ENCODE measurements at regions not wholly inside any gene's neighbourhood (a gene's known extent, or its start where the extent isn't known, plus 50 kb on each side); places are given as distances from the start of the nearest gene placed in this dataset.
A peak's percentile ranks its signal among the peaks of the same experiment; 100 is the strongest.

- DNase-seq (ENCODE audit: low read depth, low spot score) = no peak
- in situ Hi-C loops (cut with HindIII; ENCODE audit: low pct_unique_long_range_greater_than_20kb, low sequenced_read_pairs) = no loop called here
Measured at GRCh38 chr6:93749191-93749590, 329.8 kb upstream of the EPHA7 start.

GRCh38 chr6:93746892-93747291 is 327.5 kb upstream of the EPHA7 start:
- in situ Hi-C loops (cut with HindIII; ENCODE audit: low pct_unique_long_range_greater_than_20kb, low sequenced_read_pairs) = no loop called here
- no peak for DNase-seq (ENCODE audit: low read depth, low spot score)

- in situ Hi-C loops (cut with HindIII; ENCODE audit: low pct_unique_long_range_greater_than_20kb, low sequenced_read_pairs) = no loop called here
- DNase-seq (ENCODE audit: low read depth, low spot score) = no peak
Measured at GRCh38 chr6:93745306-93745705, 325.9 kb upstream of the EPHA7 start.

- no peak for DNase-seq (ENCODE audit: low read depth, low spot score)
- in situ Hi-C loops (cut with HindIII; ENCODE audit: low pct_unique_long_range_greater_than_20kb, low sequenced_read_pairs) = no loop called here
Measured at GRCh38 chr6:93735099-93735498, 315.7 kb upstream of the EPHA7 start.

GRCh38 chr6:93731306-93731705 is 311.9 kb upstream of the EPHA7 start:
- in situ Hi-C loops (cut with HindIII; ENCODE audit: low pct_unique_long_range_greater_than_20kb, low sequenced_read_pairs) = no loop called here
- no peak for DNase-seq (ENCODE audit: low read depth, low spot score)

- in situ Hi-C loops (cut with HindIII; ENCODE audit: low pct_unique_long_range_greater_than_20kb, low sequenced_read_pairs) = no loop called here
- no peak for DNase-seq (ENCODE audit: low read depth, low spot score)
Measured at GRCh38 chr6:93728150-93728549, 308.8 kb upstream of the EPHA7 start.

GRCh38 chr6:93727447-93727846 is 308.1 kb upstream of the EPHA7 start:
- in situ Hi-C loops (cut with HindIII; ENCODE audit: low pct_unique_long_range_greater_than_20kb, low sequenced_read_pairs) = no loop called here
- DNase-seq (ENCODE audit: low read depth, low spot score) = no peak

GRCh38 chr6:93721386-93722048 is 302.2 kb upstream of the EPHA7 start:
- DNase-seq (ENCODE audit: low read depth, low spot score) = peak; percentile 75
- in situ Hi-C loops (cut with HindIII; ENCODE audit: low pct_unique_long_range_greater_than_20kb, low sequenced_read_pairs) = no loop called here

GRCh38 chr6:93713974-93714373 is 294.6 kb upstream of the EPHA7 start:
- in situ Hi-C loops (cut with HindIII; ENCODE audit: low pct_unique_long_range_greater_than_20kb, low sequenced_read_pairs) = no loop called here
- DNase-seq (ENCODE audit: low read depth, low spot score) = no peak

GRCh38 chr6:93703431-93703830 is 284.1 kb upstream of the EPHA7 start:
- no peak for DNase-seq (ENCODE audit: low read depth, low spot score)
- in situ Hi-C loops (cut with HindIII; ENCODE audit: low pct_unique_long_range_greater_than_20kb, low sequenced_read_pairs) = no loop called here

- no peak for DNase-seq (ENCODE audit: low read depth, low spot score)
- in situ Hi-C loops (cut with HindIII; ENCODE audit: low pct_unique_long_range_greater_than_20kb, low sequenced_read_pairs) = no loop called here
Measured at GRCh38 chr6:93701526-93701925, 282.2 kb upstream of the EPHA7 start.

GRCh38 chr6:93685494-93685893 is 266.1 kb upstream of the EPHA7 start:
- in situ Hi-C loops (cut with HindIII; ENCODE audit: low pct_unique_long_range_greater_than_20kb, low sequenced_read_pairs) = no loop called here
- DNase-seq (ENCODE audit: low read depth, low spot score) = no peak

GRCh38 chr6:93684339-93684738 is 265.0 kb upstream of the EPHA7 start:
- in situ Hi-C loops (cut with HindIII; ENCODE audit: low pct_unique_long_range_greater_than_20kb, low sequenced_read_pairs) = no loop called here
- DNase-seq (ENCODE audit: low read depth, low spot score) = no peak

GRCh38 chr6:93679836-93680235 is 260.5 kb upstream of the EPHA7 start:
- no peak for DNase-seq (ENCODE audit: low read depth, low spot score)
- in situ Hi-C loops (cut with HindIII; ENCODE audit: low pct_unique_long_range_greater_than_20kb, low sequenced_read_pairs) = no loop called here

GRCh38 chr6:93678841-93679454 is 259.6 kb upstream of the EPHA7 start:
- no peak for DNase-seq (ENCODE audit: low read depth, low spot score)
- in situ Hi-C loops (cut with HindIII; ENCODE audit: low pct_unique_long_range_greater_than_20kb, low sequenced_read_pairs) = no loop called here

GRCh38 chr6:93677264-93677965 is 258.1 kb upstream of the EPHA7 start:
- in situ Hi-C loops (cut with HindIII; ENCODE audit: low pct_unique_long_range_greater_than_20kb, low sequenced_read_pairs) = no loop called here
- DNase-seq (ENCODE audit: low read depth, low spot score) = no peak

GRCh38 chr6:93676581-93676980 is 257.2 kb upstream of the EPHA7 start:
- DNase-seq (ENCODE audit: low read depth, low spot score) = peak; percentile 17

GRCh38 chr6:93675856-93676417 is 256.6 kb upstream of the EPHA7 start:
- no peak for DNase-seq (ENCODE audit: low read depth, low spot score)
- in situ Hi-C loops (cut with HindIII; ENCODE audit: low pct_unique_long_range_greater_than_20kb, low sequenced_read_pairs) = no loop called here

More at GRCh38 chr6:93676581-93676980, 257.2 kb upstream of the EPHA7 start:
- in situ Hi-C loops (cut with HindIII; ENCODE audit: low pct_unique_long_range_greater_than_20kb, low sequenced_read_pairs) = no loop called here

- in situ Hi-C loops (cut with HindIII; ENCODE audit: low pct_unique_long_range_greater_than_20kb, low sequenced_read_pairs) = no loop called here
- DNase-seq (ENCODE audit: low read depth, low spot score) = no peak
Measured at GRCh38 chr6:93663111-93663510, 243.8 kb upstream of the EPHA7 start.
